Erythroblast (primary cell): ENCODE measurements at regions not wholly inside any gene's neighbourhood (a gene's known extent, or its start where the extent isn't known, plus 50 kb on each side); places are given as distances from the start of the nearest gene placed in this dataset.

ENCODE experiments used
- GATA1 ChIP-seq: IDR thresholded peaks from 2 replicates; pipeline ENCODE4 v1.6.1; 2011; ENCODE audit warnings: low read depth, mild to moderate bottlenecking, control low read depth, low read length, moderate library complexity
- POLR2A ChIP-seq: IDR thresholded peaks from 2 replicates; pipeline ENCODE4 v1.6.1; 2011; ENCODE audit warnings: mild to moderate bottlenecking, low read length

- no peak for TF ChIP-seq POLR2A
- TF ChIP-seq GATA1 = no peak
Measured at GRCh38 chr7:13309535-13309934, 622.1 kb downstream of the ARL4A start.
